OCI-LY1 (cell line): ENCODE measurements at regions not wholly inside any gene's neighbourhood (a gene's known extent, or its start where the extent isn't known, plus 50 kb on each side); places are given as distances from the start of the nearest gene placed in this dataset.

Experiments used
- H2AFZ ChIP-seq: fragments of 200-600 bp; sonication (generic), shearing (Covaris generic); 2 replicates; pipeline ENCODE4 v1.6.0; 2014; ENCODE audit warnings: antibody characterized with exemption, mild to moderate bottlenecking, low read length
- H3F3A ChIP-seq: fragments of 200-600 bp; sonication (generic), shearing (Covaris generic); 2 replicates; pipeline ENCODE4 v1.6.0; 2014; ENCODE audit warnings: mild to moderate bottlenecking, antibody characterized with exemption, low read length, moderate library complexity; ENCODE audit not compliant: insufficient read depth
- H3K27ac ChIP-seq: fragments of 200-600 bp; sonication (generic); 2 replicates; pipeline ENCODE4 v1.5.1; 2014; ENCODE audit warnings: low read length, mixed run types, mild to moderate bottlenecking, low read depth; ENCODE audit not compliant: poor library complexity, severe bottlenecking
- H3K27me3 ChIP-seq: fragments of 200-600 bp; sonication (generic); 2 replicates; pipeline ENCODE4 v1.6.0; 2014; ENCODE audit warnings: antibody characterized with exemption, mild to moderate bottlenecking, low read length, moderate library complexity; ENCODE audit not compliant: insufficient read depth
- H3K36me3 ChIP-seq: fragments of 200-600 bp; sonication (generic); 2 replicates; pipeline ENCODE4 v1.6.1; 2014; ENCODE audit warnings: mild to moderate bottlenecking, antibody characterized with exemption, low read length, moderate library complexity, mixed read lengths; ENCODE audit not compliant: insufficient read depth
- H3K4me1 ChIP-seq: fragments of 200-600 bp; sonication (generic); 2 replicates; pipeline ENCODE4 v1.5.1; 2014; ENCODE audit warnings: mild to moderate bottlenecking, low read length, moderate library complexity; ENCODE audit not compliant: insufficient read depth, severe bottlenecking
- H3K4me2 ChIP-seq: fragments of 200-600 bp; sonication (generic), shearing (Covaris generic); 2 replicates; pipeline ENCODE4 v1.6.1; 2014; ENCODE audit warnings: low read length
- H3K4me3 ChIP-seq: fragments of 200-600 bp; sonication (generic); 2 replicates; pipeline ENCODE4 v1.5.1; 2014; ENCODE audit warnings: low read length, low read depth, mild to moderate bottlenecking, mixed read lengths; ENCODE audit not compliant: poor library complexity, severe bottlenecking
- H3K79me2 ChIP-seq: fragments of 200-600 bp; shearing (Covaris generic); 2 replicates; pipeline ENCODE4 v1.6.1; 2016; ENCODE audit warnings: mixed run types, low read length, mixed read lengths; ENCODE audit not compliant: insufficient read depth
- H3K9ac ChIP-seq: fragments of 200-600 bp; sonication (generic), shearing (Covaris generic); 2 replicates; pipeline ENCODE4 v1.6.1; 2014; ENCODE audit warnings: mild to moderate bottlenecking, low read length, mixed read lengths
- H3K9me2 ChIP-seq: fragments of 200-600 bp; sonication (generic), shearing (Covaris generic); 2 replicates; pipeline ENCODE4 v1.6.1; 2014; ENCODE audit warnings: low read depth, mild to moderate bottlenecking, low read length, mixed read lengths
- H3K9me3 ChIP-seq: fragments of 200-600 bp; shearing (Covaris generic); 2 replicates; pipeline ENCODE4 v1.6.1; 2014; ENCODE audit warnings: low read length, mixed read lengths
- H4K20me1 ChIP-seq: fragments of 200-600 bp; sonication (generic), shearing (Covaris generic); 2 replicates; pipeline ENCODE4 v1.6.0; 2016; ENCODE audit warnings: mild to moderate bottlenecking, low read length; ENCODE audit not compliant: insufficient read depth
- CTCF ChIP-seq: fragments of 200-600 bp; sonication (generic), shearing (Covaris generic); IDR thresholded peaks from 2 replicates; pipeline ENCODE4 v1.5.1; 2017; ENCODE audit warnings: mild to moderate bottlenecking, antibody characterized with exemption, low read length, moderate library complexity, mixed read lengths
- EZH2 ChIP-seq: fragments of 200-600 bp; sonication (generic), shearing (Covaris generic); IDR thresholded peaks from 2 replicates; pipeline ENCODE4 v1.8.0; 2017; ENCODE audit warnings: borderline replicate concordance, mixed run types, mild to moderate bottlenecking, antibody characterized with exemption, low read length, moderate library complexity, mixed read lengths

DNA sequence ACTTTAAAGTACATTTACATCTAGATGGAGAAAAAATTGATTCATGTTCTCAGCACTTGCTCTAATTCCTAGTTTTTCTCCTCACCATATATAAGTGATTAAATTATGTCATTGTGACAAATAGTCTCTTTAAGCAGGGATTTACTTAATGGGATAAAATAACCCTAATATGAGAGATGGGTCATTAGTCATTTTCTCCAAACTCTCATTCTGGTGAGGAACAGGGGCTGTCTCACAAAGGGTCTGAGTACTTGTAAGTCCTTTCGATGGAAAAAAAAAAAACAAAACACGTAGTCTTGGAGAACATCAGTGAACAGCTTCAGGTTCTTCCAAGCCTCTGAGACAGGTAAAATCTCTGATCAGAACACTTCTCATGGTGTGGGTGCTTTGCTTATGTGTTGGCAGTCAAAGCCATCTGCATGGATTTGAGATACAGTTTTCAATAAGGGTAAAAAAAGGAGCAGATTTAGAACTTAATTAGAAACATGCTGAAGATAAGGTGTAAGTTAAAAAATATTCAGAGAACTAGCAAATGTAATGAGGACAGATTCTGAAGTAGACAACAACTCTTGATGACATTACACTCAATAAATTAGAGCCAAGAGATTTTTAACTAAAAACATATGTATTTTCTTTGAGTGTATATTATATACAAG, 1668.9 kb upstream of the MIR17HG start:
- H3K9me3 ChIP-seq = no peaks in the 10 kb centered on the region
- H3K4me1 ChIP-seq = no peaks in the 10 kb centered on the region
- H3K27ac ChIP-seq = no peak overlapping the region
- H4K20me1 ChIP-seq = no peaks in the 10 kb centered on the region
- H3K9me2 ChIP-seq = no peaks in the 10 kb centered on the region
- no peak overlapping the region for H3K4me3 ChIP-seq
- H2AFZ ChIP-seq = no peak overlapping the region
- no peak overlapping the region for H3K9ac ChIP-seq
- no peaks in the 10 kb centered on the region for H3K79me2 ChIP-seq
- TF ChIP-seq CTCF (no peak), EZH2 (no peak)
- H3K4me2 ChIP-seq = no peak overlapping the region
- no peaks in the 10 kb centered on the region for H3F3A ChIP-seq
- no peaks in the 10 kb centered on the region for H3K36me3 ChIP-seq
- H3K27me3 ChIP-seq = no peaks in the 10 kb centered on the region

DNA sequence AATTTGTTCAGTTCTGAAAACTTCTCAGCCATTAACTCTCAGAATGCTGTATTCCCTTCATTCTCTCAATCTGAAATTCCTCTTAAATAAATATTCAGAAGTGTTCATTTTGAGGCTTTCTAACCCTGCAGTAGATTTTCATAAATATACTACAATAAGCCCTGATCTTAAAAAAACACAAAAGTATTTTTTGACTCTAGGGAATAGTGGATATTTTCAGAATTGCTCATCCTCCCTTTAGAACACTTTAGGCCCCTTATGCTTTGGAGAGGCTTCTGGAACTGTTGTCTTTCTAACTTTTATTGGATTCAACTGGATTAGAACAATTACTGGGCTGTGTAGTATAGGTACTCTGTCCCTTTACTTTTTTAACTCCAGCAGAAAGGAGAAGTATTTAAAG, 1662.6 kb upstream of the MIR17HG start:
- Histone ChIP-seq H3K27ac (no peak overlapping the region), H3K9me3 (no peaks in the 10 kb centered on the region), H3K36me3 (no peaks in the 10 kb centered on the region), H3K4me3 (no peak overlapping the region), H2AFZ (no peak overlapping the region), H4K20me1 (no peaks in the 10 kb centered on the region), H3K4me2 (no peak overlapping the region), H3K79me2 (no peaks in the 10 kb centered on the region), H3K4me1 (no peaks in the 10 kb centered on the region), H3K9ac (no peak overlapping the region), H3K9me2 (no peaks in the 10 kb centered on the region), H3K27me3 (no peaks in the 10 kb centered on the region), H3F3A (no peaks in the 10 kb centered on the region)
- TF ChIP-seq EZH2 (no peak), CTCF (no peak)

DNA sequence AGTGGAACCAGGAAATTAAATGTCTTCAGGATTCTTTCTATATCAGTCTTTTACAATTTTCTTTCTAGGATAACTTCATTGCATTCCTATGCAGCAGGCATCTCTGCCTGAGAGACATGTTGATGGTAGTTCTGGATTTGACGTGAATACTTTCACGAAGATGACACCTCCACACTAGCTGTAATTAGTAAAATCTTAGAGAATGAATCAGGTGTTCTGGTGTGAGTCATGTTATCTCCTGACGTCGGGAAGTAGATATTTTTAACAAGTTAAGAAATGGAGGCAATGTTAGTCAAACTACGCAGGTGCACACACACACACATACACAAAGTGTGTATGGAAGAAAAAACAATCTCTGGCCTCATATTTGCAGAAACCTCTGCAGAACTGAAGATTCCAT, 1661.3 kb upstream of the MIR17HG start:
- no peaks in the 10 kb centered on the region for H3K36me3 ChIP-seq
- TF ChIP-seq CTCF = no peak
- no peak for TF ChIP-seq EZH2

More for the DNA sequence above, 1661.3 kb upstream of the MIR17HG start:
- no peaks in the 10 kb centered on the region for H3K4me1 ChIP-seq
- no peaks in the 10 kb centered on the region for H4K20me1 ChIP-seq
- H3K9ac ChIP-seq = no peak overlapping the region
- H3K4me3 ChIP-seq = no peak overlapping the region
- no peaks in the 10 kb centered on the region for H3F3A ChIP-seq
- H3K79me2 ChIP-seq = no peaks in the 10 kb centered on the region
- no peaks in the 10 kb centered on the region for H3K9me3 ChIP-seq
- no peak overlapping the region for H3K27ac ChIP-seq
- no peaks in the 10 kb centered on the region for H3K27me3 ChIP-seq
- no peak overlapping the region for H3K4me2 ChIP-seq
- H2AFZ ChIP-seq = no peak overlapping the region
- no peaks in the 10 kb centered on the region for H3K9me2 ChIP-seq
